NCI-H82 (cell line): ENCODE measurements at regions not wholly inside any gene's neighbourhood (a gene's known extent, or its start where the extent isn't known, plus 50 kb on each side); places are given as distances from the start of the nearest gene placed in this dataset.

Source experiments
- DNase-seq: peaks from one replicate; lab custom pipeline; 2025; lab: John Stamatoyannopoulos, UW

GRCh38 chr10:88059190-88059589 is 195.8 kb downstream of the PTEN start:
- DNase-seq, result no peak

- DNase-seq, result no peak
Measured at GRCh38 chr10:88060762-88061161, 197.3 kb downstream of the PTEN start.

GRCh38 chr10:88062385-88062784 is 199.0 kb downstream of the PTEN start:
- no peak for DNase-seq

- no peak for DNase-seq
Measured at GRCh38 chr10:88062798-88063472, 199.5 kb downstream of the PTEN start.

- no peak for DNase-seq
Measured at GRCh38 chr10:88063861-88064557, 200.6 kb downstream of the PTEN start.

- no peak for DNase-seq
Measured at GRCh38 chr10:88064608-88065382, 201.4 kb downstream of the PTEN start.

- DNase-seq, result no peak
Measured at GRCh38 chr10:88065383-88066049, 202.1 kb downstream of the PTEN start.

- DNase-seq, result no peak
Measured at GRCh38 chr10:88066319-88066718, 202.9 kb downstream of the PTEN start.

- no peak for DNase-seq
Measured at GRCh38 chr10:88066876-88067275, 203.5 kb downstream of the PTEN start.

GRCh38 chr10:88067737-88068136 is 204.3 kb downstream of the PTEN start:
- no peak for DNase-seq

- DNase-seq, result no peak
Measured at GRCh38 chr10:88069338-88069737, 205.9 kb downstream of the PTEN start.

GRCh38 chr10:88070080-88070880 is 206.9 kb downstream of the PTEN start:
- no peak for DNase-seq

GRCh38 chr10:88071879-88072278 is 208.5 kb downstream of the PTEN start:
- no peak for DNase-seq

GRCh38 chr10:88073682-88074081 is 210.3 kb downstream of the PTEN start:
- no peak for DNase-seq

GRCh38 chr10:88074971-88075370 is 211.5 kb downstream of the PTEN start:
- DNase-seq, result peak; percentile 91

GRCh38 chr10:88076027-88076880 is 212.8 kb downstream of the PTEN start:
- no peak for DNase-seq

GRCh38 chr10:88077977-88078376 is 214.6 kb downstream of the PTEN start:
- DNase-seq, result peak; percentile 6

- peak; percentile 23 for DNase-seq
Measured at GRCh38 chr10:88080213-88080612, 216.8 kb downstream of the PTEN start.

GRCh38 chr10:88081457-88082054 is 218.1 kb downstream of the PTEN start:
- DNase-seq, result no peak

- DNase-seq, result no peak
Measured at GRCh38 chr10:88082391-88082790, 219.0 kb downstream of the PTEN start.
